Testis (tissue), 2 donors: ENCODE measurements at regions not wholly inside any gene's neighbourhood (a gene's known extent, or its start where the extent isn't known, plus 50 kb on each side); places are given as distances from the start of the nearest gene placed in this dataset.
"Not testable (repeated sequence)": the region's sequence is repeated elsewhere in the genome, so short reads cannot be mapped to it uniquely, and the experiment has no call there.

Source experiments
- DNase-seq: peaks from one replicate; pipeline ENCODE4 v3.0.0-alpha.2; 2019
- H3K27ac ChIP-seq, 2 donors: fragments of 200-600 bp; sonication (generic); one replicate each; pipeline ENCODE4 v1.5.1; 2019
- H3K27me3 ChIP-seq: fragments of 200-600 bp; sonication (generic); one replicate; pipeline ENCODE4 v1.5.1; 2019
- H3K36me3 ChIP-seq: fragments of 200-600 bp; sonication (generic); one replicate; pipeline ENCODE4 v1.5.1; 2017; ENCODE audit warnings: low read depth; ENCODE audit errors: missing control alignments
- H3K4me1 ChIP-seq: fragments of 200-600 bp; sonication (generic); one replicate; pipeline ENCODE4 v1.5.1; 2019
- H3K4me3 ChIP-seq, 2 donors: fragments of 200-600 bp; sonication (generic); one replicate each; pipeline ENCODE4 v1.5.1; 2017 to 2019
- H3K9me3 ChIP-seq: fragments of 200-600 bp; sonication (generic); one replicate; pipeline ENCODE4 v1.5.1; 2017
- POLR2A ChIP-seq: fragments of 450-650 bp; IDR thresholded peaks from one replicate; pipeline ENCODE4 v1.6.1; 2017; ENCODE audit warnings: antibody characterized with exemption, mild to moderate bottlenecking, moderate library complexity
- WGBS, 2 donors: methylation state at CpG; one replicate each; pipeline ENCODE4 v1.1.5; 2018; 5-methylcytosine and 5-hydroxymethylcytosine counted together
- intact Hi-C: fragments of 100-400 bp; cut with DNase I; formaldehyde crosslinking; loops from one replicate; pipeline ENCODE4 v1.15.1; 2023; ENCODE audit warnings: low total_unique reads
- TF ChIP-seq, protein P1 (sequence below), 3 experiments: fragments of 450-650 bp in 2 of 3; fragments of 200-600 bp in 1 of 3; sonication (generic) in 1 of 3; IDR thresholded peaks; one replicate each; pipeline ENCODE4 v1.5.1; 2016 to 2019; ENCODE audit warnings: antibody characterized with exemption in 3 of 3, mild to moderate bottlenecking in 2 of 3, moderate library complexity in 1 of 3

DNA sequence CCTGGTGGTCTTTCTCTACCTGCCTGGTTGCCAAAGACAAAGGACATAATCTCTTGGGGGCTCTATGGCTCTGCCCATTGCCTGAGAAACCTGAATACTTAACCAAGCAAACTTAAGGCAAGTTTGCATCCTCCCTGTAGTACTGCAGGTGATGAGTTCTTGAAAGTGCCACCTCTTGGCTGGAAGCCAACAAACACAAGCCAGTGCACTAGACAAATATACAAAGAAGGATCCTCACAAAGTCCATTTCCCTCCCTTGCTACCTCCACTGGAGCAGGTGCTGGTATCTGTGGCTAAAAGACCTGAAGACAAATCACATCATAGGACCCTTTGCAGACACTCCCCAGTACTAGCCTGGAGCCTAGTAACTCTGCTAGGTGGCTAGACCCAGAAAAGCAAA is 772.3 kb downstream of the SI start:
- DNase-seq, result no peak
- TF ChIP-seq POLR2A, result no peak
- TF ChIP-seq, protein P1, sequence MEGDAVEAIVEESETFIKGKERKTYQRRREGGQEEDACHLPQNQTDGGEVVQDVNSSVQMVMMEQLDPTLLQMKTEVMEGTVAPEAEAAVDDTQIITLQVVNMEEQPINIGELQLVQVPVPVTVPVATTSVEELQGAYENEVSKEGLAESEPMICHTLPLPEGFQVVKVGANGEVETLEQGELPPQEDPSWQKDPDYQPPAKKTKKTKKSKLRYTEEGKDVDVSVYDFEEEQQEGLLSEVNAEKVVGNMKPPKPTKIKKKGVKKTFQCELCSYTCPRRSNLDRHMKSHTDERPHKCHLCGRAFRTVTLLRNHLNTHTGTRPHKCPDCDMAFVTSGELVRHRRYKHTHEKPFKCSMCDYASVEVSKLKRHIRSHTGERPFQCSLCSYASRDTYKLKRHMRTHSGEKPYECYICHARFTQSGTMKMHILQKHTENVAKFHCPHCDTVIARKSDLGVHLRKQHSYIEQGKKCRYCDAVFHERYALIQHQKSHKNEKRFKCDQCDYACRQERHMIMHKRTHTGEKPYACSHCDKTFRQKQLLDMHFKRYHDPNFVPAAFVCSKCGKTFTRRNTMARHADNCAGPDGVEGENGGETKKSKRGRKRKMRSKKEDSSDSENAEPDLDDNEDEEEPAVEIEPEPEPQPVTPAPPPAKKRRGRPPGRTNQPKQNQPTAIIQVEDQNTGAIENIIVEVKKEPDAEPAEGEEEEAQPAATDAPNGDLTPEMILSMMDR (IDR thresholded peaks at IDR 0.05), result no peak
- no peaks in the 10 kb centered on the region for H3K9me3 ChIP-seq
- intact Hi-C loops, result no loop called here
- no peak overlapping the region for H3K4me3 ChIP-seq
- H3K4me1 ChIP-seq, result no peaks in the 10 kb centered on the region
- no peaks in the 10 kb centered on the region for H3K27me3 ChIP-seq
- no peak overlapping the region for H3K27ac ChIP-seq
- no peaks in the 10 kb centered on the region for H3K36me3 ChIP-seq

DNA sequence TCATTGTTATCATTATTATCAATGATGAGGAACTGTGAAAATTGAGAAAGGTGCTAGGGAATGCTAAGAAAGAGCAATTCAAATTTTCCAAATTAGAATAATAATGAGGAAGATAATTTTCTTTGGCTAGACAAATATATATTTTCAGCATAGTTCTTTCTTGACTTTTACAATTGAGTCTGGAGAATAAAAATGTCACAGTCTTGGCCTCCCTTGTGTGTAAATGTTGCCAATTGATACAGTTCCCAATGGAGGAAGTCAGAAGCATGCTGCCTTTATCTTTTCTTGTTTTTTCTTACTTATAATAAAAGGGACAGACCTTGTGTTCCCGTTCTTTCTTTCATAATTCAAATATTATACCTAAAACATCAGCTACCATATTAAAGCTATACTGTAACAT is 774.4 kb downstream of the SI start:
- Histone ChIP-seq H3K36me3 (no peaks in the 10 kb centered on the region), H3K4me3 (no peak overlapping the region), H3K27me3 (no peaks in the 10 kb centered on the region), H3K27ac (no peak overlapping the region), H3K9me3 (no peaks in the 10 kb centered on the region), H3K4me1 (no peaks in the 10 kb centered on the region)
- intact Hi-C loops, result no loop called here
- TF ChIP-seq, protein P1 (IDR thresholded peaks at IDR 0.05), result no peak
- no peak for DNase-seq
- 25 to 26% methylated on average over 1 of the region's 1 CpG for WGBS, 2 donors

DNA sequence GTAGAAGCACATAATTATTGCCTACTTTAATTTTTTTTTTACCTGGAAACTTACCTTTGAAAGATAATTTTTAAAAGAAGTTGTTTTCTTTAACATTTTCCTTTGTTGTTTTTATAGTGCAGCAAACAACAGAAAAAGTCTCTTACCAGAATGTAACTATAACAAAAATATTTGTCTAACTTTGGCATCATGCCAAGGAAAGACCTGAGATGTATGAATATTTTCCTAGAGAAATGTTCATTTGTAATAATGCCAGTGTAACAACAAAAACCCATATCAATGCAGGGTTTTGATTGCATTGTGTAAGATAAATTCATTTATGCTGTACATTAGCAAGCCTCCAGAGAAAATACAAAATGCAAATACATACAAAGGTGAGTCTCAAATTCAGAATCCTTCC is 775.7 kb downstream of the SI start:
- H3K4me3 ChIP-seq, result no peak overlapping the region
- no peak for DNase-seq
- no peaks in the 10 kb centered on the region for H3K36me3 ChIP-seq
- no peaks in the 10 kb centered on the region for H3K4me1 ChIP-seq
- no peaks in the 10 kb centered on the region for H3K9me3 ChIP-seq
- no peaks in the 10 kb centered on the region for H3K27me3 ChIP-seq
- intact Hi-C loops, result no loop called here
- no peak for TF ChIP-seq POLR2A
- TF ChIP-seq, protein P1 (IDR thresholded peaks at IDR 0.05), result no peak
- no peak overlapping the region for H3K27ac ChIP-seq

DNA sequence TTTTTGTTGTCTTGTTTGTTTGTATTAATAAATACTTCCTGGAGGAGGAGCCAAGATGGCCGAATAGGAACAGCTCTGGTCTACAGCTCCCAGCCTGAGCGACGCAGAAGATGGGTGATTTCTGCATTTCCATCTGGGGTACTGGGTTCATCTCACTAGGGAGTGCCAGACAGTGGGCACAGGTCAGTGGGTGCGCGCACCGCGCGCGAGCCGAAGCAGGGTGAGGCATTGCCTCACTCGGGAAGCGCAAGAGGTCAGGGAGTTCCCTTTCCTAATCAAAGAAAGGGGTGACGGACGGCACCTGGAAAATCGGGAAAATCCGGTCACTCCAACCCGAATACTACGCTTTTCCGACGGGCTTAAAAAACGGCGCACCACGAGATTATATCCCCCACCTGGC is 786.8 kb downstream of the SI start:
- DNase-seq, H3K36me3 ChIP-seq, H3K4me1 ChIP-seq, H3K27ac ChIP-seq, H3K27me3 ChIP-seq, intact Hi-C loops, H3K9me3 ChIP-seq, H3K4me3 ChIP-seq: not testable (repeated sequence)
- 89 to 94% methylated on average over 23 of the region's 23 CpGs for WGBS, 2 donors

DNA sequence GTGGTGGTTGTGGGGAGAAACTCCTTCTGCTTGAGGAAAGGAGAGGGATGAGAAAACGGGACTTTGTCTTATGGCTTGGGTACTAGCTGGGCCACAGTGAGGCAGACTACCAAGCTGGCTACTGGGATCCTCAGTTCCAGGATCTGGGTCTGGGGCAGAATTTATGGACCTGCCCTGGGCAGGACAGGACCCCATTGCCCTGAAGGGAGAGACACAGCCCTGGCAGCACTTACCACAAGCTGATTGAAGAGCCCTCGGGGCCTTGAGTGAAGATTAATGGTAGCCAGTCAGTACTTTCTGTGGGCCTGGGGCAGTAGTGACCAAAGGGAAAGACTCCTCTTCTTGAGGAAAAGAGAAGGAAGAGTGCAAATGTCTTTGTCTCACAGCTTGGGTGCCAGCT is 799.7 kb downstream of the SI start:
- Histone ChIP-seq H3K9me3 (no peaks in the 10 kb centered on the region), H3K4me3 (no peak overlapping the region), H3K27me3 (no peaks in the 10 kb centered on the region), H3K4me1 (no peaks in the 10 kb centered on the region), H3K27ac (no peak overlapping the region), H3K36me3 (no peaks in the 10 kb centered on the region)
- TF ChIP-seq, protein P1 (IDR thresholded peaks at IDR 0.05), result no peak
- TF ChIP-seq POLR2A, result no peak
- no peak for DNase-seq
- intact Hi-C loops, result no loop called here
- 97 to 100% methylated on average over 2 of the region's 2 CpGs for WGBS, 2 donors

DNA sequence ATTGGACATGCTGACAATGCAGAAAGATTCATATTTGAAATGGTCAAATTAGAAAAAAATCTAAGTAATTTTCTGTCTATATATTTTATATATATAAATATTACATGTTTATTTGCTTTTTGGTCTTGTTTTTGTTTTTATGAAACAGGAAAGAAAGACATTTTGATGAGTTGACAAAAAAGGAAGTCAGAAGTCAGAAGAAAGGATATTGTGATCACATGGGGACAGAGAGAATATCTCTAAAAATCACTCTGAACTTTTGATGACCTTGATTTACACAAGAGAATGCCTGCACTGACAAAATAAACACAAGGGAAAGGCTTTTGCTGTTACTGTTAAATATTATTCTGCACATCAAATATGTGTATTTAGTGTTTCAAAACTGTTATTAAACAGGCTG is 811.2 kb downstream of the SI start:
- Histone ChIP-seq H3K4me1 (no peaks in the 10 kb centered on the region), H3K27ac (no peak overlapping the region), H3K27me3 (no peaks in the 10 kb centered on the region), H3K9me3 (no peaks in the 10 kb centered on the region), H3K4me3 (no peak overlapping the region), H3K36me3 (no peaks in the 10 kb centered on the region)
- TF ChIP-seq, protein P1 (IDR thresholded peaks at IDR 0.05), result no peak
- TF ChIP-seq POLR2A, result no peak
- intact Hi-C loops, result no loop called here
- DNase-seq, result no peak
